ENCODE measurements at regions not wholly inside any gene's neighbourhood (a gene's known extent, or its start where the extent isn't known, plus 50 kb on each side); places are given as distances from the start of the nearest gene placed in this dataset.

- no peak for TF ChIP-seq CTCF (IDR thresholded peaks at IDR 0.05; ENCODE audit: borderline replicate concordance, extremely low read depth, insufficient read depth)
- Histone ChIP-seq H3K4me1 (ENCODE audit: control insufficient read depth in 2 of 3, insufficient read depth in 2 of 3, low read depth in 1 of 3, low read length in 3 of 3) (no peaks in the 10 kb centered on the region), H3K27me3 (ENCODE audit: control insufficient read depth, insufficient read depth, low read length) (no peaks in the 10 kb centered on the region), H3K27ac (ENCODE audit: low read depth in 2 of 2, low read length in 2 of 2) (no peak overlapping the region), H3K36me3 (ENCODE audit: control insufficient read depth in 2 of 3, insufficient read depth in 3 of 3, low read length in 3 of 3) (no peaks in the 10 kb centered on the region), H3K9ac (ENCODE audit: low read length in 3 of 3) (no peak overlapping the region), H3K4me3 (ENCODE audit: low read length in 3 of 3) (no peak overlapping the region), H3K9me3 (ENCODE audit: control insufficient read depth in 2 of 3, insufficient read depth in 1 of 3, low read length in 3 of 3) (no peaks in the 10 kb centered on the region)
- FAIRE-seq = no peak
- intact Hi-C loops (cut with DNase I) = no loop called here
- DNase-seq = no peak
These were observed 460.4 kb upstream of the RGS6 start for GRCh38 chr14:71471634-71472355.

GRCh38 chr14:71472356-71473340 is 459.6 kb upstream of the RGS6 start:
- intact Hi-C loops (cut with DNase I) = no loop called here
- Histone ChIP-seq H3K4me1 (ENCODE audit: control insufficient read depth in 2 of 3, insufficient read depth in 2 of 3, low read depth in 1 of 3, low read length in 3 of 3) (no peaks in the 10 kb centered on the region), H3K27ac (ENCODE audit: low read depth in 2 of 2, low read length in 2 of 2) (no peak overlapping the region), H3K9me3 (ENCODE audit: control insufficient read depth in 2 of 3, insufficient read depth in 1 of 3, low read length in 3 of 3) (no peaks in the 10 kb centered on the region), H3K4me3 (ENCODE audit: low read length in 3 of 3) (no peak overlapping the region), H3K27me3 (ENCODE audit: control insufficient read depth, insufficient read depth, low read length) (no peaks in the 10 kb centered on the region), H3K36me3 (ENCODE audit: control insufficient read depth in 2 of 3, insufficient read depth in 3 of 3, low read length in 3 of 3) (no peaks in the 10 kb centered on the region), H3K9ac (ENCODE audit: low read length in 3 of 3) (no peak overlapping the region)
- FAIRE-seq (peak; percentile 80), DNase-seq (no peak)
- TF ChIP-seq CTCF (IDR thresholded peaks at IDR 0.05; ENCODE audit: borderline replicate concordance, extremely low read depth, insufficient read depth) = no peak

- Histone ChIP-seq H3K36me3 (ENCODE audit: control insufficient read depth in 2 of 3, insufficient read depth in 3 of 3, low read length in 3 of 3) (no peaks in the 10 kb centered on the region), H3K27ac (ENCODE audit: low read depth in 2 of 2, low read length in 2 of 2) (no peak overlapping the region), H3K4me3 (ENCODE audit: low read length in 3 of 3) (no peak overlapping the region), H3K4me1 (ENCODE audit: control insufficient read depth in 2 of 3, insufficient read depth in 2 of 3, low read depth in 1 of 3, low read length in 3 of 3) (no peaks in the 10 kb centered on the region), H3K9ac (ENCODE audit: low read length in 3 of 3) (no peak overlapping the region), H3K27me3 (ENCODE audit: control insufficient read depth, insufficient read depth, low read length) (no peaks in the 10 kb centered on the region), H3K9me3 (ENCODE audit: control insufficient read depth in 2 of 3, insufficient read depth in 1 of 3, low read length in 3 of 3) (no peaks in the 10 kb centered on the region)
- DNase-seq (no peak), FAIRE-seq (no peak)
- intact Hi-C loops (cut with DNase I) = no loop called here
- no peak for TF ChIP-seq CTCF (IDR thresholded peaks at IDR 0.05; ENCODE audit: borderline replicate concordance, extremely low read depth, insufficient read depth)
These were observed 458.4 kb upstream of the RGS6 start for GRCh38 chr14:71473843-71474242.

Measured in kidney (tissue), 13 donors.